GM21447 (cell line): ENCODE measurements at regions not wholly inside any gene's neighbourhood (a gene's known extent, or its start where the extent isn't known, plus 50 kb on each side); places are given as distances from the start of the nearest gene placed in this dataset.
"Not testable (repeated sequence)": the region's sequence is repeated elsewhere in the genome, so short reads cannot be mapped to it uniquely, and the experiment has no call there.

ENCODE experiments used
- ATAC-seq: cut with Tn5 transposase; IDR thresholded peaks from one replicate; pipeline ENCODE4 v1.9.1; 2021; ENCODE audit not compliant: unreplicated experiment

GRCh38 chr3:81375921-81376320, 385.5 kb downstream of the GBE1 start:
- ATAC-seq, result no peak

- ATAC-seq, result no peak
Observed at GRCh38 chr3:81364411-81364810, 397.0 kb downstream of the GBE1 start.

GRCh38 chr3:81363816-81364215, 397.6 kb downstream of the GBE1 start:
- ATAC-seq, result no peak

- ATAC-seq, result no peak
Observed at GRCh38 chr3:81354119-81354518, 407.3 kb downstream of the GBE1 start.

- no peak for ATAC-seq
Observed at GRCh38 chr3:81352867-81353266, 408.6 kb downstream of the GBE1 start.

GRCh38 chr3:81349816-81350340, 411.6 kb downstream of the GBE1 start:
- no peak for ATAC-seq

- peak; percentile 83 for ATAC-seq
Observed at GRCh38 chr3:81339040-81339845, 422.2 kb downstream of the GBE1 start.

GRCh38 chr3:81336470-81336869, 425.0 kb downstream of the GBE1 start:
- no peak for ATAC-seq

- ATAC-seq, result not testable (repeated sequence)
Observed at GRCh38 chr3:81329835-81330234, 431.6 kb downstream of the GBE1 start.

GRCh38 chr3:81326245-81326644, 435.2 kb downstream of the GBE1 start:
- ATAC-seq, result no peak

- no peak for ATAC-seq
Observed at GRCh38 chr3:81320862-81321261, 440.6 kb downstream of the GBE1 start.

GRCh38 chr3:81315030-81315429, 446.4 kb downstream of the GBE1 start:
- no peak for ATAC-seq

GRCh38 chr3:81311321-81311720, 450.1 kb downstream of the GBE1 start:
- ATAC-seq, result no peak

- ATAC-seq, result no peak
Observed at GRCh38 chr3:81308306-81308705, 453.1 kb downstream of the GBE1 start.

- no peak for ATAC-seq
Observed at GRCh38 chr3:81307221-81307620, 454.2 kb downstream of the GBE1 start.

GRCh38 chr3:81303321-81303720, 458.1 kb downstream of the GBE1 start:
- no peak for ATAC-seq

GRCh38 chr3:81302045-81302444, 459.4 kb downstream of the GBE1 start:
- peak; percentile 81 for ATAC-seq

GRCh38 chr3:81301230-81301629, 460.2 kb downstream of the GBE1 start:
- ATAC-seq, result no peak

- ATAC-seq, result no peak
Observed at GRCh38 chr3:81300324-81300927, 461.0 kb downstream of the GBE1 start.

- ATAC-seq, result no peak
Observed at GRCh38 chr3:81299481-81299880, 462.0 kb downstream of the GBE1 start.

GRCh38 chr3:81295906-81296577, 465.4 kb downstream of the GBE1 start:
- ATAC-seq, result no peak

GRCh38 chr3:81293156-81293555, 468.3 kb downstream of the GBE1 start:
- no peak for ATAC-seq
